GM12878 (cell line): ENCODE measurements at regions not wholly inside any gene's neighbourhood (a gene's known extent, or its start where the extent isn't known, plus 50 kb on each side); places are given as distances from the start of the nearest gene placed in this dataset.

Source experiments
- BHLHE40 ChIP-seq, 2 experiments: fragments of 450-650 bp in 1 of 2; IDR thresholded peaks; 2 replicates each; pipeline ENCODE4 v1.6.1; 2011 to 2017; ENCODE audit warnings: low read depth in 2 of 2, borderline replicate concordance in 1 of 2, improper control_type of control experiment in 1 of 2, low read length in 1 of 2, mild to moderate bottlenecking in 1 of 2
- FOXM1 ChIP-seq: IDR thresholded peaks from 2 replicates; pipeline ENCODE4 v1.6.1; 2012; ENCODE audit warnings: low read depth, mild to moderate bottlenecking, inconsistent platforms, low read length, moderate library complexity
- MEF2A ChIP-seq: IDR thresholded peaks from 2 replicates; pipeline ENCODE4 v1.6.1; 2011; ENCODE audit warnings: low read depth, mild to moderate bottlenecking, low read length, moderate library complexity; ENCODE audit not compliant: insufficient read depth
- TARDBP ChIP-seq: IDR thresholded peaks from 2 replicates; pipeline ENCODE4 v1.6.1; 2016; ENCODE audit warnings: borderline replicate concordance
- TF ChIP-seq, protein P1 (sequence below): IDR thresholded peaks from 2 replicates; pipeline ENCODE4 v1.6.1; 2012; ENCODE audit warnings: improper control_type of control experiment, low read depth, low read length; ENCODE audit not compliant: insufficient replicate concordance
- TF ChIP-seq, protein P2 (sequence below): fragments of 450-650 bp; IDR thresholded peaks from 2 replicates; pipeline ENCODE4 v1.6.1; 2018; ENCODE audit warnings: borderline replicate concordance, mild to moderate bottlenecking; ENCODE audit not compliant: partially characterized antibody

DNA sequence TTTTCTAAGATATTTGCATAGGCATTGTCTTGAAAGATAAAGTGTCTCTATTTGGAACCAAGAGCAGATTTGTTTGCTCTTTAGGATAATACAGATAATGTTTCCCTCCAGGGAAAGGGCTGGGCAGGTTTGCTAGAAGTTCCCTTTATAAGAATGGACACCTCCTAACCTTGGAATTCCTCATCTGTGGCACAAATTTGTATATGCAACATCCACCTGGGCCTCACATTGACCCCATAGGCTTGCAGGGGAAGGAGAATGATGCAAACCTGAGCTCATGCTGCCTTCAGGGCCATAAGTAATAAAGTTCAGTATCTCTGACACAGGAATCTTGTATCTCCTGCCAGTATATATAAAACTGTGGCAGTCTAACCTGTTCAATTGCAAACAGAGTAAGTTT lies 508.4 kb upstream of the MIR17HG start (continued):
- TF ChIP-seq, protein P1, sequence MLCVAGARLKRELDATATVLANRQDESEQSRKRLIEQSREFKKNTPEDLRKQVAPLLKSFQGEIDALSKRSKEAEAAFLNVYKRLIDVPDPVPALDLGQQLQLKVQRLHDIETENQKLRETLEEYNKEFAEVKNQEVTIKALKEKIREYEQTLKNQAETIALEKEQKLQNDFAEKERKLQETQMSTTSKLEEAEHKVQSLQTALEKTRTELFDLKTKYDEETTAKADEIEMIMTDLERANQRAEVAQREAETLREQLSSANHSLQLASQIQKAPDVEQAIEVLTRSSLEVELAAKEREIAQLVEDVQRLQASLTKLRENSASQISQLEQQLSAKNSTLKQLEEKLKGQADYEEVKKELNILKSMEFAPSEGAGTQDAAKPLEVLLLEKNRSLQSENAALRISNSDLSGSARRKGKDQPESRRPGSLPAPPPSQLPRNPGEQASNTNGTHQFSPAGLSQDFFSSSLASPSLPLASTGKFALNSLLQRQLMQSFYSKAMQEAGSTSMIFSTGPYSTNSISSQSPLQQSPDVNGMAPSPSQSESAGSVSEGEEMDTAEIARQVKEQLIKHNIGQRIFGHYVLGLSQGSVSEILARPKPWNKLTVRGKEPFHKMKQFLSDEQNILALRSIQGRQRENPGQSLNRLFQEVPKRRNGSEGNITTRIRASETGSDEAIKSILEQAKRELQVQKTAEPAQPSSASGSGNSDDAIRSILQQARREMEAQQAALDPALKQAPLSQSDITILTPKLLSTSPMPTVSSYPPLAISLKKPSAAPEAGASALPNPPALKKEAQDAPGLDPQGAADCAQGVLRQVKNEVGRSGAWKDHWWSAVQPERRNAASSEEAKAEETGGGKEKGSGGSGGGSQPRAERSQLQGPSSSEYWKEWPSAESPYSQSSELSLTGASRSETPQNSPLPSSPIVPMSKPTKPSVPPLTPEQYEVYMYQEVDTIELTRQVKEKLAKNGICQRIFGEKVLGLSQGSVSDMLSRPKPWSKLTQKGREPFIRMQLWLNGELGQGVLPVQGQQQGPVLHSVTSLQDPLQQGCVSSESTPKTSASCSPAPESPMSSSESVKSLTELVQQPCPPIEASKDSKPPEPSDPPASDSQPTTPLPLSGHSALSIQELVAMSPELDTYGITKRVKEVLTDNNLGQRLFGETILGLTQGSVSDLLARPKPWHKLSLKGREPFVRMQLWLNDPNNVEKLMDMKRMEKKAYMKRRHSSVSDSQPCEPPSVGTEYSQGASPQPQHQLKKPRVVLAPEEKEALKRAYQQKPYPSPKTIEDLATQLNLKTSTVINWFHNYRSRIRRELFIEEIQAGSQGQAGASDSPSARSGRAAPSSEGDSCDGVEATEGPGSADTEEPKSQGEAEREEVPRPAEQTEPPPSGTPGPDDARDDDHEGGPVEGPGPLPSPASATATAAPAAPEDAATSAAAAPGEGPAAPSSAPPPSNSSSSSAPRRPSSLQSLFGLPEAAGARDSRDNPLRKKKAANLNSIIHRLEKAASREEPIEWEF = no peak
- no peak for TF ChIP-seq MEF2A
- TF ChIP-seq, protein P2, sequence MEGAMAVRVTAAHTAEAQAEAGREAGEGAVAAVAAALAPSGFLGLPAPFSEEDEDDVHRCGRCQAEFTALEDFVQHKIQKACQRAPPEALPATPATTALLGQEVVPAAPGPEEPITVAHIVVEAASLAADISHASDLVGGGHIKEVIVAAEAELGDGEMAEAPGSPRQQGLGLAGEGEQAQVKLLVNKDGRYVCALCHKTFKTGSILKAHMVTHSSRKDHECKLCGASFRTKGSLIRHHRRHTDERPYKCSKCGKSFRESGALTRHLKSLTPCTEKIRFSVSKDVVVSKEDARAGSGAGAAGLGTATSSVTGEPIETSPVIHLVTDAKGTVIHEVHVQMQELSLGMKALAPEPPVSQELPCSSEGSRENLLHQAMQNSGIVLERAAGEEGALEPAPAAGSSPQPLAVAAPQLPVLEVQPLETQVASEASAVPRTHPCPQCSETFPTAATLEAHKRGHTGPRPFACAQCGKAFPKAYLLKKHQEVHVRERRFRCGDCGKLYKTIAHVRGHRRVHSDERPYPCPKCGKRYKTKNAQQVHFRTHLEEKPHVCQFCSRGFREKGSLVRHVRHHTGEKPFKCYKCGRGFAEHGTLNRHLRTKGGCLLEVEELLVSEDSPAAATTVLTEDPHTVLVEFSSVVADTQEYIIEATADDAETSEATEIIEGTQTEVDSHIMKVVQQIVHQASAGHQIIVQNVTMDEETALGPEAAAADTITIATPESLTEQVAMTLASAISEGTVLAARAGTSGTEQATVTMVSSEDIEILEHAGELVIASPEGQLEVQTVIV = no peak
- TF ChIP-seq TARDBP = no peak
- TF ChIP-seq BHLHE40 (IDR thresholded peaks at IDR 0.05; ENCODE audit: borderline replicate concordance in 1 of 2, low read depth in 2 of 2, low read length in 1 of 2) = no peak
- TF ChIP-seq FOXM1 = no peak
